Inflammatory macrophage (primary cell): ENCODE measurements at regions not wholly inside any gene's neighbourhood (a gene's known extent, or its start where the extent isn't known, plus 50 kb on each side); places are given as distances from the start of the nearest gene placed in this dataset.
"Not testable (repeated sequence)": the region's sequence is repeated elsewhere in the genome, so short reads cannot be mapped to it uniquely, and the experiment has no call there.

Experiments used
- DNase-seq, 2 donors: peaks; one replicate each; pipeline ENCODE4 v3.0.0-alpha.2; 2020 to 2022

DNA sequence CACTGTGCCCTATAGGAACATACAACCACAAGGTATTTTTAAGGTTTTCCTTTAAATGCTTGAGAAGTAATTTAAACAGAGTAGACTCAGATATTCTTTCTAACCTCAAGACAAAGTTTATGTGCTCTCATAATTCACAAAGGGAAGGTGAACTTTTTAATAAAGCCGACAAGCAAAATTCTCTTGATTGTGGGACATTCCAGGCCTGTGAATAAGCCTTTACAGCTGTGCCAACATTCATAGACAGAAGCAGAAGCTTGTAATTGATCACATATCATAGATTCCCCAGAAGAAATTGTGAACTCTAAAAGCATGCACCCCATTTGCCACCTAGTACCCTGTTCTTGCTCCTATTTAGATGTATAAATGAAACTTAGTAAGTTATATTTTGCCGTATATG, 1107.8 kb upstream of the SEMA6A start:
- DNase-seq: no peak

DNA sequence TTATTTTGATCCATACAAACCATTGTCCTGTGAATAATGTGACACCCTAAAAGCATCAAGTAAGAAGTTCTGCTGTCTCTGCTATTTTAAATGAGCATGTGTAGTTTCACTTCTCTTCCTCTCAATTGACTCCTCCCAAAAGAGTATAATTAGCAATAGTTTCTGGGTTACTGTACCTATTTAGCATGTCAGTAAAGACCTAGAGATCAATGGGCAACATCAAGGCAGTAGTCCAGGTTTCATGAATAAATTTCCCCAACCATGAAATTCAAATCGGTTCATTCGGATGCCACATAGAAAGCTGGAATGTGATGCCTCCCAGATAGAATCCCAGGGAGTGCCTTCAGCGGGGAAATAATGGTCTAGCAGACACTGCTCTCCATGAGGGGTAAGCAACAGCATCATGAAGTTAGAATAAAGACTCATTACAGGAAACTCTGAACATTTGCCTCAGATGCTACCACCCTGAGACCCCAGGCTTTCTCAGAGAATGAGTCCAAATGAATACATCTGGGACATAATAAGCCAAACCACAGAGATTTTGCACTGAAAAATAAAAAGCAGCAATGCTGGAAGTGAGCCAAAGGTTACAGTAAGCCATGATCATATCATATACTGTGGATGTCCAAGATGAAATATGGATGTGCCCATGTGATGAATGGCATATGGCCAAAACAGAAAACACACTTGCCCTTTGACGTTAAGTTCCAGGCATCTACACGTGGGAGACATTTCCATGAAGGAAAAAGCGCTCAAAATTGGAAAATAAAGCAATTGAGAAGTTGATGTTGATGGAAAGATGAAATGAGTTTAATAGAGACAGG, 1107.0 kb upstream of the SEMA6A start:
- DNase-seq: no peak

DNA sequence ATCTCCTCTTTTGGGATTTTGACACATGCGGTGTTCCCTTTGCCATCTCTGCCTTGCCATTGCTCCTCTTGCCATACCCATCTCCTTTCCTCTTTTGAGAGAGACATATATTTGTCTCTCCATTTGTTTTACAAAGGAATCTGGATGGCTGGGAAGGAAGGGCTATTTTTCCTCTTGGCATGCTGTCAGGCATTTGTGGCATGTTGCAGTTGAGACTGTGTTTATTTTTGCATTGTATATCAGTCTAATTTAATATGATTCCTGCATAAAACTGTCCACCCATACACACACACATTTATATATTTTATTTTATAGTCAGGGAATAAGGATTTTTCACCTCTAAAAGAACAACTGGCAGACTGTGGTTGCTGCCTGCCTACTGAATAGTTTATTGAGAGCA, 1105.8 kb upstream of the SEMA6A start:
- DNase-seq: no peak

DNA sequence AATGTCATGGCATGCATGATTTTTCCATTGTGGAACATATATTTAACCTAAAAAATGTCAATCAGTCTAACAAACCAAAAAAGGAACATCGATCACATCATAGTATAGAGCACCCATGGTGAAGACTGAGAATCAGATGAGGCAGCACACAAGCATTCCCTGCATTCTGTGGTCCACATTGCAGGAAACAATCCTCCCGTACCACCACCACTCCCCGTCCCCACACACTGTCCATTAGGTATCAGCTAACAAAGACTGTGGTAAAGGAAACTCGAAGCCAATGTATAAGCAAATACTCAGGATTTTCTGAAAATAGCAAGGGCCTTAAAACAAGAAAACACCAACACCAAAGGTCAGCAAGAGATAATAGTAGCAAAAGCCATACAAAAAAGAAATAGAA, 1104.4 kb upstream of the SEMA6A start:
- DNase-seq: no peak

DNA sequence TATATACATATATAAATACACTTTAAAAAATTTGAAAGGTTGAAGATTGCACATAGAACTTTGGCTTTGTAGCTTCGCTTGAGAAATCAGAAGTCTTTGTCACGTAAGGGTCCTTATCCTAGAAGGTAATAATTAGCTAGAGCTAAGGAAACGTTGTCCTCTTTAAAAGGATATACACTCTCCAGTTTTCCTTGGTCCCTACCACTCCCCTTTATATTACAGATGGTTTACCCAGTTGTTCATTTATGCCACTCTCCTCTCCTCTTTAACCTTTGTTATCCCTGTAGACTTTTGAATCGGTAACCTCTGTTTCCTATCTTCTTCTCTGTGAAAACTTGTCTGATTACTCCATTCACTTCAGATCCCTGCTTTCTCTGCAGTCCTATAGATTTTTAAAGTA, 1101.0 kb upstream of the SEMA6A start:
- DNase-seq: no peak

DNA sequence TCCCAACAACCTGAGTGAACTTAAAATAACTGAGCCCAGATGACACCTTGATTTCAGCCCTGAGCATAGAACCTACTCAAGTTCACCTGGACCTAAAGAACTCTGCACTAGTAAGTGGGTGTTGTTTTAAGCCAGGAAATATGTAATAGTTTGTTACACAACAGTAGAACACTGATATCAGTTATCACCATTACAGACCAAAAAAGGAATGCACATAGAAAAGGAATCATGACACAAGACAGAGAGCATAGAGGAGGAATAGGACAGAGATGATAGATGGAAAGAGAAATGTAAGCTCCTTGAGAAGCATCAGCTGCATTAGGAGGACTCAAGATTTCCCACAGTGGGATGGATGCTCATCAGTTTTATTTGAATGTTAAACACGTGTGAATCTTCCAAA, 1096.9 kb upstream of the SEMA6A start:
- DNase-seq: no peak

DNA sequence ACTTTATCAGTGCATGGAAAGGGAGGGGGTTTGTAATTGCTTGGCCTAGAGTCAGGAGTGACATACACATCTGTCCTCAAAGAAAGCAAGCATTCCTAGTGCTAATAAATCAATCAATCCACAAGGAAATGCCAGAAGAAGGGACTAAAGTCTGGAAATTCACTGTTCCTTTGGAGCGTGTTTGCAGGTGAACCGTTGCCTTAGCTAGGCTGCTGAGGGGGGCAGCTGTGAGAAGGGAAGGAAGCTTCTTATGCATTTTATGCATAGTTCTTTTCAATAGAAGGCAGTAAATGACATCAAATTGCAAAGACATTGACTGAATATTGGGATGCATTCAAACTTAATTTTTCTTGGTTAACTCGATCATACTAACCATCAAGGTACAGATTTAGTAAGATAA, 1092.5 kb upstream of the SEMA6A start:
- no peak for DNase-seq

DNA sequence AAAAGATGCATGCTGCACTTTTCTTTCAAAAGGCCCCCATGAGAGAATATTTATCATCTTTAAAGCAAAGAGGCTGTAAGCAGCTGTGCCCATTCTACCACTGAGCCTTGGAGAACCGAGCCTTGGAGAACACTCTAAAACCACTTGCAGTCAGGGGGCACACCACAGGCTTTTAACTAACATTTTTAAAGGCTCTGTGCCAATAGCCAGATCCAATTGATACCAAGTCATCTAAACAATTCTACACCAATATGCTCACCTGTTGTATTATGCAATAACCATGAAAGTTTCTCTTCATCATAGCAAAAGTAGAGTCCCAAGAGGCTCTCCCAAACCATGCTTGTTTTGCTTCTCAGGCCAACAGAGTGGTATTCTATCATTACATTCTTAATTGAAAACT, 1090.5 kb upstream of the SEMA6A start:
- no peak for DNase-seq

DNA sequence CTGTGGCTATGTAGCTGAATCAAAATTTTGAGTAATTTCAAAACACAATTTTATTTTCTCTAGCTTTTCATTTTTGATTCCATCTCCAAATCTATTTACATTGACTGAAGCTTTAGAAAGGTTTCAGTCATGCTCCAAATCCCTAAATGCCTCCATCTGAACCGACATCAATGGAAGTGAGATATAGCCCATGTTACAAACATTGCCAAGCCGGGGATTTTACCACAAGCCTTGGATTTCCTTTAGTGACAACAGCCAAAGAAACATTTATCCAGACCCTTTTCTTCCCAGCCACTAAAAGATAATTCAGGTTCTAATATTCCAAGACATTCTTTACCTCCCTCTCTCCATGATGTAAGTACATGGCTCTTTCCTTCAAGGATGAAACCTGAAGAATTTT, 1087.7 kb upstream of the SEMA6A start:
- DNase-seq: no peak

DNA sequence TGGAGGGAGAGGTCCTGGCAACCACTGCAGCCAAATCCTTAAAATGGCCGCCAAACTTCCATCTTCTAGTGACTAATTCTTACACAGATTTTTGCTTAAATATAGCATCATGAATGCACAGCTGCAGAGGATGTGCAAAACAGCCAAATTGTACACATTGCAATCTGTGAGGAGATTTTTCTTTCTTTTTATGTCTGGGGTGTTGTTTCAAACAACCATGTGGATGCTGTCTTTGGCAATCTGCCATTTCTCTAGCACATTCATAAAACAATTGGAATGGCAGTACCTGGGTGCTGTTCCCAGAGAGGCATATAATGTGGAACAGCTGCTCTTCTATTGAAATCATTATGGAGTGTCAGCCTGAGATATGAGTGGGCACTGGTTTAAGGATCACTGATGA, 1082.9 kb upstream of the SEMA6A start:
- DNase-seq: no peak

DNA sequence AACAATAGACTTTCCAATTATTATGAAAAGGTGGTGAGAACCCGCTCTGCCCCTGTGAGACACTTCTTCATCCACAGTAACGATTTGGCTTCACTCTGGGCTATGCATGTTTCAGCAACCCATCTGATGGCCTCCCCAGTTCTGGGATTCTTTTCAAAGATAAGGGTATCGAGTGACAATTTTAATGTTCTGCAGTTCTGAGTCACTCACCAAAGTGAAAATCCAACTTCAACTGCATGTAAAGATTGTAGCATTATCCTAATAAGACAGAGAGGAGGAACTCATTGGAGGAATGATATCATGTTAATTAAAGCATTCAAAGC, 1078.3 kb upstream of the SEMA6A start:
- no peak for DNase-seq

DNA sequence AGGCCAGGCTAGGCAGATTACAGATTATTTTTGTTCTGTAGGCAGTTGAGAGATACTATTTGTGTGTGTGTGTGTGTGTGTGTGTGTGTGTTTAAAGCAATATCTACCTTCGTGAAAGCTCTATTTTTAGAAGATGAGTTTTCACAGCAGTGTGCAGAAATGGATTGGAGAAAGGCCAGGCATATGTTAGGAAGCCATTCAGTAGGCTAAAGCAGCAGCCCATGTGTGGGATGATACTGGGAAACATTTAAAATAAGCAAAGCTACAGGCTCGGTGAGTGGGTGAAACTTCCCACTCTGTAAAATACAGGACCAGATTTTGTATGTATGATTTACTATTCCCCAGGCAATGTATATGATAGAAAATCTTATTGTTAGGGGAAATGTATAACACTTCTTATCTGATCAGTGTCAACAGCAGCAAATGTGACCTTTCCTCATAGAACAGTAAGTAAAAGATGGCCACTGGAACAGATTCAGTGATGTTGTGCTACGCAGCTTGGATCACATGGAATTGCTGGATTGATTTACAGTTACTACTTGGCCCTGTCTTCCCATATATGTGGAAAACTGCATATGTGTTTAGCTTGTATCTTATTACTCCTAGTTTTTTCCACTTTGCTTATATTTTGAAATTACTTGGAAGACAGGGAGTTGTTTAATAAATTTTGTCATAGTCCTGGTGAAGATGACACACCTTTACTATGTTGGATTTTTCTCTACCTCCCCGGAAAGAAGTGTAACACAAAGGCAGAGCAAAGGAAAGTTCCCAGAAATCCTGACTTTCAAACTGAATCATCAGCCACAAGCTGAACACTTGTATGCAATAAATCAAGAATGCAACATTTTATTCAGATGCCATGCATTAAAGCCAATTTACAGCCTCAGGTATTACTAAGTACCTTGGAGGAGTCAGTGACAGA, 1077.7 kb upstream of the SEMA6A start:
- DNase-seq: no peak

DNA sequence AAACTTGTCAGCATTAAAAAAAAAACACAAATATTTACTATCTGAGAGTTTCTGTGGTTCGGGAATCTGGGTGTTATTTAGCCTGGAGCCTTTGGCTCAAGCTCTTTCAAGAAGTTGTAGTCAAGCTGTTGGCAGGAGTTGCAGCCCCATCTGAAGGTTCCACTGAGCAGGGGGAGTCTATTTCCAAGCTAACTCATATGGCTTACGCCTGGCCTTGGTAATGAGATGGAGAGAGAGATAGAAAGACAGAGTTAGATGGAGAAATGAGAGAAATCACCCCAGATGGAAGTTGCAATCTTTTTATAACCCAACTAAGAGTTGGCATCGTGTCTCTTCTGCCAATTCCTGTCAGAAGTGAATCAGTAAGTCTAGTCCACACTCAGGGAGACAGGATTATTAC, 1075.2 kb upstream of the SEMA6A start:
- no peak for DNase-seq

DNA sequence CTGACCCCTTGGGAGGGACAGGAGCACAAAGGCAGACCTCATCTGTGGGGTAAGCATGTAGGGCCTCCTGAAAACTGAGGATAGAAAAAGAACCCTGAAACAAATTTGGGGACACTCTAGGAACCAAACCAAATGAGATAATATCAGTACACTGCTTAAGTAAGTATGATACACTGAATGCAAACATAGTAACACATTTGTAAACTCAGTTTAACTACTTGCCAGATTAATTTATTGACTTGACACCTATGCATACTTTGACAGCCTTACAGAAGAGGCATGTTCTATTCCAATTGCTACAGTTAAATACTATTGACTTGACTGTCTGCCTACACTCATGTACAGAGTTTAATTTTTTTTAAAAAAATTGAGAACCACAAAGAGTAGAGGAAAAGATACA, 1070.8 kb upstream of the SEMA6A start:
- no peak for DNase-seq

DNA sequence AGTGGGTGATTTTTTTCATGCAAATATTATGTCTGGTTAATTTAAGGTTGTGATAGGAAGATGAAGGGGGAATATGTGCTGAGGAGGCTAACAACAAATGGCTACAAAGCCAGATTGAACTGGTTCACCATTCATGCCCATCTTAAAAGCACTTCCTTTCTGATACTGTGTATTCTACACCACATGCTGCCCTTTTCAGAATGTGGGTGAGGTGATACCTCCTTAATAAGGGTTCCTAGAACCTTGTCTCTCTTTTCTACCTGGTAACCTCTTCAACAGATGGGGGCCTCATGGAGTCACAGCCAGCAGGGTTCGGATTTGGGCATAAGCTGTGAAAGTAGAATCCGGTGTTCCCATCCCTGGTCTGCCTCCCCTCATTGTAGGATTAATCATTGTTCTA, 1064.0 kb upstream of the SEMA6A start:
- no peak for DNase-seq

DNA sequence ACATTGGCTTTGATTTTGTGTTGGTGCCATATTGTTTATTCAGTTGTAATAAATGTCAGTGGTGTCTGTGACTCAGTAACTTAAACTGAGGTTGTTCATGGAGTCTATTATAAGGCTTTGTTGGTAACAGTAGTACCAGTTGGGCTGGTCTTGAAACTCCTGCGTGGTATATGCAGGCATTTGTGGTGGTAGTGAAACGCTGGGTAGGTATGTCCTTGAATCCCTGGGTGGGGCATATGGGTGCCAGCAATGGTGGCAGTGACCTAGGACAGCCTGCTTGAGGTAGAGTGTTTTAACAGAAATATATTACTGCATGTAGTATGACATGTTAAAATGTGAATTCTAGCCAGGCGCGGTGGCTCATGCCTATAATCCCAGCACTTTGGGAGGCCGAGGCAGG, 1058.5 kb upstream of the SEMA6A start:
- no peak for DNase-seq

DNA sequence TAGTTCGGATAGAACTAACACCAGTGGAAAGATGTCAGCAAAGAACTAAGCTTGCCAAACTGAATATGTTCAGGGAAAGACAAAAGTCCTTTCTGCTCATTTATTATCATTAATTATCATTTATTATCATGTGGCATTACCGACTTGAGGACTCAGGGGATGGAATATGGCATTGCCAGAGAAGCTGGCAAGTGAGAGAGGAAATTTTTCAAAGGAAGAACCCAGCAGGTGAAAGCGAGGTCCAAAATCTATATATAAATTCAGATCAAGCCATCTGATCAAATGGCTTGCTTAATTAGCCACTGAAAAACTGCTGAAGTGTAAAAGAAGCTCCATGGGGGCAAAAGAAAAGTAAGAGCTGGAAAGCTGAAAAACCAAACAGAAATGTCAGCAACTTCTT, 1049.6 kb upstream of the SEMA6A start:
- no peak for DNase-seq

DNA sequence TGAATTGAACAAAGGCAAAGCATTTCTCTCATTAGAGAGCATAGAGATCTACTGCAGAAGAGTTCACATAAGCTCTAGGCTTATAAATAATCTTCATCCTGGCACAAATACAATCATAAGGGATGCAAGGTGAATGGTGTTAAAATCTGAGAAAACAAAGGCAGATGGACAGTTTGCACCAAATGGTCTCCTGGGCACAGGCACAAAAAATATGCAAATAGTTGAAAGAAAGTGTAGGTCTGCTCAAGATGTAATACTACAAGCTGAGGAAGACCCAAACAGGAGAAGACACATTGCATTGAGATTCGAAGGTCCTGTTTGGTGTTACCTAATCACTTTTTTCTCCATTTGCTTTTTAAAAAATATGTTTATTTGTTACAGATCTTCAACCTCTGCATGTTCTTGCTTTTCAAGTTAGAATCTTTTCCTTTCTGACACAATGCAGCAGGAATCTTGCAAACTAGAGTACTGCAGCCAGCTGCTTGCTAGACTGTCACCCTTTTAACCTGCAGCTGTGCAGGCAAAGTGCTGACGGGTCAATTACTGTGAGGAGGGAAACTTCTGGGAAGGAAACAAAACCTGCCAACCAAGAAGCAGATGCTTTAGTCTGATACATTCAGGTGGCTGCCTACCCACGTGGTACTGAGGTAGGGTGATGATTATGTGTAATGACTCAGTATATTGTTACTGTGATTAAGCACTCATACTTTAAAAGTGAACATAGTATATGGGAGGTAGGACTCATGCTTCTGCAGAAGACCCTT, 1048.6 kb upstream of the SEMA6A start:
- no peak for DNase-seq

DNA sequence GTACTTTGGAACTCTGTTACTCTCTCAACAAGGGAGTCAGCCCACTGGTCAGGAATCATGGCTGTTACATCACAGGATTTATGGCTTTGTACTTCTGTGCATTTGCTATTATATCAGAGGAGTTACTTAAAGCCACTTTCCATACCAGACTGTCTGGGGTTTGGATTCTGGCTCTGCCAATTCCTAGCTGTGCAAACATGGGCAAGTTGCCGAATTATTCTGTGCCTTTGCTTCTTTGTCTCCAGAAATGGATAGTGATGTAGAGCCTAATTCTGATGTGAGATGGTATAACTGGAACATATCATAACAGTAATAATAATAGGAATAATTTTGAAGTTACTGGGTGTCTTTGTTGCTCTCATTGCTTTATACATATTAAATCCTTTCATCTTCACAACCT, 1047.3 kb upstream of the SEMA6A start:
- DNase-seq: no peak

DNA sequence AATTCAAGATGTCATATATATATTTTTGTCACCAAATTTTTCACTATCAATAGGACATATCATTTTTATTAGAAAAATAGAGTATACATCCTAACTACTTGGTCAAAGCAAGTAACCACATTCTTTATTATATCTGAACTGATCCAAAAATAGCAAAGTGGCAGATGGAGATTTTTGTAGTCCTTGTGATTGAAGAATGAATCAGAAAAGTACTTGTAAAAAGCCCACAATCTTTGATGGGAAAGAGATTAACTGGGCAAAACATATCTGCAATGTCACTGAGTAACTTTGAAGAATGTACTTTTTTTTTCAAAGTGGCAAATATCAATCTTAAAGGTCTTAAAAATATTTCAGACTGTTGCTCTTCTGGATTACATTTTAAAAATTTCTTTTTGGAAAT, 1040.6 kb upstream of the SEMA6A start:
- DNase-seq: no peak

DNA sequence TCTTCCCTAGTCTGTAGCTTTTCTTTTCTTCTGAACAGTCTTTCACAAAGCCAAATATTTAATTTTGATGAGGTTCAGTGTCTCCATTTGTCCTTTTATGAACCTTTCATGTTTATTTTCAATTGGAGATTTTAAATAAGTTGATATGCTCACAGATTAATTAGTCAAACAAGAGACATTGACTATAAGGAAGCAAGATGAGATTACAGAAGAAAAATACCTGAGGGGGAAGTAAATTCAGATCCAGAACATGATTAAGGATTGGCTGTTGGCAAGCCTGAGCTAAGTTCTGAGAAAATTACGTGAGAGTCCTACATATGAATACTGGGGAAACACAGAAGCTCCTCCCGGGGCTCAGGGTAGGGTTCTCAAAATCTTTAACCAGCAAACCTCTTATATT, 1039.8 kb upstream of the SEMA6A start:
- no peak for DNase-seq

DNA sequence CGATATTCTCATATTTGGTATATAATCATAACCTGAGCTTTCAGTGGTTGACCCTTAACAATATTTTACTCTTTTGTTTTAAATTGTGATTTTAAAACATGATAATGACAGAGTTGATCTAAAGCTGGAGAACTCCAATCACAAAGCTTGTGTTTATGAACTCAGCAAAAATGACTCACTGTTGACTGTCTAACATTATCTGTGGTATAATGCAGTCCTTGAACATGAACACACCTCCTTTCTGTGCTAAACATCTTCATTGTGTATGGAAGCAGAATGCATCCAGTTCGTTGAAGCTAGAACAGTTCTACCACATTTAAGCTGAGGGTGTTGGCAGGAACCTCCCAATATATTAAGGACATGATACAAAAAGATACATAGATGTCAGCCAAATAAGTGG, 1030.2 kb upstream of the SEMA6A start:
- DNase-seq: no peak

DNA sequence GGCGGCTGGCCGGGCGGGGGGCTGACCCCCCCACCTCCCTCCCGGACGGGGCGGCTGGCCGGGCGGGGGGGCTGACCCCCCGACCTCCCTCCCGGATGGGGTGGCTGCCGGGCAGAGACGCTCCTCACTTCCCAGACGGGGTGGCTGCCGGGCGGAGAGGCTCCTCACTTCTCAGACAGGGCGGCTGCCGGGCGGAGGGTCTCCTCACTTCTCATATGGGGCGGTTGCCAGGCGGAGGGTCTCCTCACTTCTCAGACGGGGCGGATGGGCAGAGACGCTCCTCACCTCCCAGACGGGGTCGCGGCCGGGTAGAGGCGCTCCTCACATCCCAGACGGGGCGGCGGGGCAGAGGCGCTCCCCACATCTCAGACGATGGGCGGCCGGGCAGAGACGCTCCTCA, 1025.2 kb upstream of the SEMA6A start:
- not testable (repeated sequence) for DNase-seq

DNA sequence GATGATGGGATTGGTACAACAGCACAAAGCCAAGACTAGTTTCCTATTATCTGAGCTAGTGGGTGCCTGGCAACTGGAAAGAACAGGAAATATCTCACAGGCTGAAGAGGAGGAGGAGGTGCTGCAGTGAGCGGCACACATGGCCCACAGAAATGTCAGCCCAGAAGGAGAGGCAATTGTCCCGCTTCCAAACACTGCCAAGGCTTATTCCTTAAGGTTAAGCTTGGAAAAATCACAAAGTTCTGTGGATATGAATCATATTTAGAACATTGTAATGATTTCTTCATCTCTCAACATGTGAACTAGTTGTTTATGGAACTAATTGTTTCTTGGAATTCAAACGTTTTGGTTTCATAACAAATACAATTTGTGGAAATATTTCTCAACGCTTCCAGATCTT, 1019.5 kb upstream of the SEMA6A start:
- no peak for DNase-seq
